Osteoblast (primary cell): ENCODE measurements at regions not wholly inside any gene's neighbourhood (a gene's known extent, or its start where the extent isn't known, plus 50 kb on each side); places are given as distances from the start of the nearest gene placed in this dataset.
A peak's percentile ranks its signal among the peaks of the same experiment; 100 is the strongest.

Experiments
- DNase-seq: peaks from one replicate; pipeline ENCODE4 v3.0.0; 2011; ENCODE audit warnings: low spot score, mixed read lengths; ENCODE audit not compliant: insufficient read length; ENCODE audit errors: missing footprints
- H2AFZ ChIP-seq: 2 replicates; pipeline ENCODE4 v1.6.0; 2011; ENCODE audit warnings: mild to moderate bottlenecking, low read length
- H3K27ac ChIP-seq: 2 replicates; pipeline ENCODE4 v1.5.1; 2011; ENCODE audit warnings: mild to moderate bottlenecking, low read depth, low read length, moderate library complexity
- H3K27me3 ChIP-seq: 2 replicates; pipeline ENCODE4 v1.6.0; 2012; ENCODE audit warnings: mild to moderate bottlenecking, control low read depth, inconsistent platforms, low read length, moderate library complexity; ENCODE audit not compliant: insufficient read depth
- H3K36me3 ChIP-seq: 2 replicates; pipeline ENCODE4 v1.5.1; 2011; ENCODE audit warnings: mild to moderate bottlenecking, low read length, control low read depth, moderate library complexity; ENCODE audit not compliant: insufficient read depth
- H3K4me1 ChIP-seq: 2 replicates; pipeline ENCODE4 v1.5.1; 2011; ENCODE audit warnings: mild to moderate bottlenecking, low read length, control low read depth, moderate library complexity; ENCODE audit not compliant: insufficient read depth
- H3K4me2 ChIP-seq: 2 replicates; pipeline ENCODE4 v1.6.0; 2011; ENCODE audit warnings: mild to moderate bottlenecking, low read length; ENCODE audit not compliant: insufficient read depth
- H3K4me3 ChIP-seq: fragments of 200-600 bp; sonication (generic); 3 replicates; pipeline ENCODE4 v1.5.1; 2012; ENCODE audit warnings: mild to moderate bottlenecking, low read length, inconsistent platforms; ENCODE audit not compliant: insufficient read depth
- H3K79me2 ChIP-seq: 2 replicates; pipeline ENCODE4 v1.6.0; 2012; ENCODE audit warnings: mild to moderate bottlenecking, low read length, control low read depth, inconsistent platforms; ENCODE audit not compliant: insufficient read depth
- H3K9me3 ChIP-seq: 2 replicates; pipeline ENCODE4 v1.5.1; 2011; ENCODE audit warnings: low read depth, low read length, control low read depth
- H4K20me1 ChIP-seq: 2 replicates; pipeline ENCODE4 v1.6.0; 2012; ENCODE audit warnings: mild to moderate bottlenecking, low read length, control low read depth; ENCODE audit not compliant: insufficient read depth
- CTCF ChIP-seq: IDR thresholded peaks from 2 replicates; pipeline ENCODE4 v1.5.1; 2011; ENCODE audit warnings: mild to moderate bottlenecking, low read depth, low read length, moderate library complexity; ENCODE audit errors: extremely low read depth

GRCh38 chr4:66439508-66439907 is 769.2 kb upstream of the EPHA5 start:
- H3K79me2 ChIP-seq = no peaks in the 10 kb centered on the region
- no peaks in the 10 kb centered on the region for H4K20me1 ChIP-seq
- DNase-seq = no peak
- no peak overlapping the region for H3K27ac ChIP-seq
- no peak overlapping the region for H2AFZ ChIP-seq
- H3K36me3 ChIP-seq = no peaks in the 10 kb centered on the region
- no peak for TF ChIP-seq CTCF
- H3K4me1 ChIP-seq = no peaks in the 10 kb centered on the region
- no peaks in the 10 kb centered on the region for H3K27me3 ChIP-seq
- no peak overlapping the region for H3K4me3 ChIP-seq
- no peaks in the 10 kb centered on the region for H3K9me3 ChIP-seq
- H3K4me2 ChIP-seq = no peak overlapping the region

DNA sequence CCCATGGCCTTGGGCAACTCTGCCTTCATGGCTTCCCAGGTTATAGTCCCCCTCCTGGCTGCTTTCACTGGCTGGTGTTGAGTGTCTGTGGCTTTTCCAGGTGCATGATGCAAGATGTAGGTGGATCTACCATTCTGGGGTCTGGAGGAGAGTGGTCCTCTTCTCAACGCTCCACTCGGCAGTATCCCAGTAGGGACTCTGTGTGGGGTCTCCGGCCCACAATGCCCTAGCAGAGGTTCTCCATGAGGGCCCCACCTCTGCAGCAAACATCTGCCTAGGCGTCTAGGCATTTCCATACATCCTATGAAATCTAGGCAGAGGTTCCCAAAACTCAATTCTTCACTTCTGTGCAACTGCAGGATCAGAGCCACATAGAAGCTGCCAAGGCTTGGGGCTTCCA is 763.4 kb upstream of the EPHA5 start:
- H3K79me2 ChIP-seq = no peaks in the 10 kb centered on the region
- H2AFZ ChIP-seq = no peak overlapping the region
- H3K4me1 ChIP-seq = no peaks in the 10 kb centered on the region
- no peak for DNase-seq
- no peaks in the 10 kb centered on the region for H4K20me1 ChIP-seq
- no peaks in the 10 kb centered on the region for H3K36me3 ChIP-seq
- TF ChIP-seq CTCF = no peak
- H3K27me3 ChIP-seq = no peaks in the 10 kb centered on the region
- no peak overlapping the region for H3K4me2 ChIP-seq
- no peak overlapping the region for H3K27ac ChIP-seq
- no peak overlapping the region for H3K4me3 ChIP-seq
- H3K9me3 ChIP-seq = no peaks in the 10 kb centered on the region

DNA sequence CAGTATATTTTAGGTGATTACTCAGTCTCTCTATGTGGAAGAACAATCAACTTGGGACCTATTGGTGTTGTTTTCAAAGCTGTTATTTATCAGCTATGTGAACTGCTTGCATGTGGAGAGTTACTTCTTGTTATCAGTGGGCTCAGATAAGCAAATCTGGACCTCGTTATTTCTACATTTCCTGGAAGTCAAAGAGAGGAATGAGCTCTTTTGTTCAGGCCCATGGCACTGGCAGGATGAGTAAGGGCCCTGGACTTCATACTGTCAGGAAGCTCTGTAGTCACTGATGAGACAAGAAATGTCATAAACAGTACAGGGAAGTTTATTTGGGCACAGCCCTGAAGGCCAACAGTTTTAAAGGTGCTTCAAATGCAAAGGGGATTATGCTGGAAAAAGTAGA is 760.6 kb upstream of the EPHA5 start:
- DNase-seq = peak; percentile 38
- Histone ChIP-seq H3K27me3 (no peaks in the 10 kb centered on the region), H4K20me1 (no peaks in the 10 kb centered on the region), H3K79me2 (no peaks in the 10 kb centered on the region), H3K4me2 (no peak overlapping the region), H3K27ac (peak overlapping the region; percentile 66), H3K4me1 (no peaks in the 10 kb centered on the region), H3K36me3 (no peaks in the 10 kb centered on the region), H3K4me3 (no peak overlapping the region), H3K9me3 (no peaks in the 10 kb centered on the region), H2AFZ (peak overlapping the region; percentile 46)
- no peak for TF ChIP-seq CTCF

GRCh38 chr4:66429276-66429675 is 759.0 kb upstream of the EPHA5 start:
- Histone ChIP-seq H4K20me1 (no peaks in the 10 kb centered on the region), H3K4me1 (no peaks in the 10 kb centered on the region), H3K9me3 (no peaks in the 10 kb centered on the region), H3K27ac (no peak overlapping the region), H3K36me3 (no peaks in the 10 kb centered on the region), H3K4me2 (no peak overlapping the region), H3K27me3 (no peaks in the 10 kb centered on the region), H3K79me2 (no peaks in the 10 kb centered on the region), H3K4me3 (no peak overlapping the region), H2AFZ (no peak overlapping the region)
- no peak for TF ChIP-seq CTCF
- no peak for DNase-seq
